Endodermal cell (in vitro differentiated cells): ENCODE measurements at regions not wholly inside any gene's neighbourhood (a gene's known extent, or its start where the extent isn't known, plus 50 kb on each side); places are given as distances from the start of the nearest gene placed in this dataset.

ENCODE experiments used
- DNase-seq: peaks from one replicate; pipeline ENCODE4 v3.0.0-alpha.2; 2017
- H3K27ac ChIP-seq: 2 replicates; pipeline ENCODE4 v1.5.1; 2013; ENCODE audit warnings: mild to moderate bottlenecking, low read depth, low read length, moderate library complexity
- H3K27me3 ChIP-seq: 2 replicates; pipeline ENCODE4 v1.6.1; 2013; ENCODE audit warnings: mild to moderate bottlenecking, low read length, moderate library complexity; ENCODE audit not compliant: insufficient read depth, control insufficient read depth, poor library complexity, severe bottlenecking
- H3K36me3 ChIP-seq: 2 replicates; pipeline ENCODE4 v1.7.0; 2013; ENCODE audit warnings: mild to moderate bottlenecking, low read length, moderate library complexity; ENCODE audit not compliant: control insufficient read depth, insufficient read depth
- H3K4me1 ChIP-seq: one replicate; pipeline ENCODE4 v1.7.0; 2013; ENCODE audit warnings: low read length; ENCODE audit not compliant: control insufficient read depth, insufficient read depth
- H3K4me3 ChIP-seq: 2 replicates; pipeline ENCODE4 v1.5.1; 2013; ENCODE audit warnings: mild to moderate bottlenecking, low read length, moderate library complexity
- H3K9ac ChIP-seq: 2 replicates; pipeline ENCODE4 v1.6.1; 2013; ENCODE audit warnings: mild to moderate bottlenecking, low read length, moderate library complexity; ENCODE audit not compliant: poor library complexity, severe bottlenecking; ENCODE audit errors: extremely low read depth
- H3K9me3 ChIP-seq: 2 replicates; pipeline ENCODE4 v1.6.1; 2013; ENCODE audit warnings: mild to moderate bottlenecking, low read length, moderate library complexity; ENCODE audit not compliant: control insufficient read depth
- H3K27ac Mint-ChIP-seq: 2 replicates; pipeline ENCODE4 v1.8.0; 2020; ENCODE audit warnings: mixed read lengths
- H3K27me3 Mint-ChIP-seq: 2 replicates; pipeline ENCODE4 v1.8.0; 2021; ENCODE audit warnings: mild to moderate bottlenecking, mixed read lengths; ENCODE audit not compliant: insufficient read depth
- H3K36me3 Mint-ChIP-seq: 2 replicates; pipeline ENCODE4 v1.8.0; 2020; ENCODE audit warnings: low read depth, mixed read lengths
- H3K4me1 Mint-ChIP-seq: 2 replicates; pipeline ENCODE4 v1.8.0; 2020; ENCODE audit warnings: mixed read lengths
- H3K4me3 Mint-ChIP-seq: 2 replicates; pipeline ENCODE4 v1.8.0; 2020; ENCODE audit warnings: mild to moderate bottlenecking, moderate library complexity, mixed read lengths
- H3K9me3 Mint-ChIP-seq: 2 replicates; pipeline ENCODE4 v1.8.0; 2020; ENCODE audit warnings: mild to moderate bottlenecking, mixed read lengths
- CTCF ChIP-seq: fragments of 200-600 bp; sonication (generic); conservative IDR thresholded peaks from 2 replicates; pipeline ENCODE4 v1.5.0; 2021; ENCODE audit warnings: antibody characterized with exemption, mild to moderate bottlenecking
- WGBS, 2 experiments: methylation state at CpG; one replicate each; pipeline versions ENCODE4 v1.1.5 to v1.1.7; 2013; ENCODE audit warnings: missing lambda C conversion rate in 2 of 2, mixed read lengths in 1 of 2; ENCODE audit not compliant: insufficient coverage in 1 of 2, insufficient read length in 1 of 2; 5-methylcytosine and 5-hydroxymethylcytosine counted together

GRCh38 chr6:115612796-115613479 is 447.8 kb downstream of the FRK start:
- H3K9me3 Mint-ChIP-seq, result peaks cover 1% of the 10 kb centered on the region
- 92 to 94% methylated on average over 4 to 7 of the region's 7 CpGs for whole genome bisulfite sequencing, 2 experiments
- Histone ChIP-seq H3K27ac (no peak overlapping the region), H3K9me3 (no peaks in the 10 kb centered on the region), H3K4me1 (no peaks in the 10 kb centered on the region), H3K9ac (no peak overlapping the region), H3K27me3 (no peaks in the 10 kb centered on the region), H3K4me3 (no peak overlapping the region), H3K36me3 (no peaks in the 10 kb centered on the region)
- no peaks in the 10 kb centered on the region for H3K36me3 Mint-ChIP-seq
- no peaks in the 10 kb centered on the region for H3K4me1 Mint-ChIP-seq
- H3K27ac Mint-ChIP-seq, result no peak overlapping the region
- no peak for TF ChIP-seq CTCF
- H3K27me3 Mint-ChIP-seq, result no peaks in the 10 kb centered on the region
- no peak overlapping the region for H3K4me3 Mint-ChIP-seq
- no peak for DNase-seq

- H3K36me3 ChIP-seq, result no peaks in the 10 kb centered on the region
- WGBS, 2 experiments, result 0% methylated on average over 1 of the region's 1 CpG; no CpG with 5 or more reads in 1 of the 2 experiments
- H3K27ac ChIP-seq, result no peak overlapping the region
- H3K27me3 ChIP-seq, result no peaks in the 10 kb centered on the region
- no peak overlapping the region for H3K4me3 ChIP-seq
- H3K4me1 ChIP-seq, result no peaks in the 10 kb centered on the region
- no peak overlapping the region for H3K27ac Mint-ChIP-seq
- H3K4me1 Mint-ChIP-seq, result no peaks in the 10 kb centered on the region
- H3K27me3 Mint-ChIP-seq, result no peaks in the 10 kb centered on the region
- H3K9me3 Mint-ChIP-seq, result peaks cover 1% of the 10 kb centered on the region
- no peaks in the 10 kb centered on the region for H3K36me3 Mint-ChIP-seq
- DNase-seq, result no peak
- no peak overlapping the region for H3K9ac ChIP-seq
- H3K4me3 Mint-ChIP-seq, result no peak overlapping the region
- H3K9me3 ChIP-seq, result no peaks in the 10 kb centered on the region
- TF ChIP-seq CTCF, result no peak
These were observed 448.5 kb downstream of the FRK start for GRCh38 chr6:115612216-115612615.

GRCh38 chr6:115610696-115611095 is 450.0 kb downstream of the FRK start:
- no peaks in the 10 kb centered on the region for H3K9me3 ChIP-seq
- WGBS, 2 experiments, result 50 to 82% methylated on average over 2 to 5 of the region's 5 CpGs
- H3K36me3 ChIP-seq, result no peaks in the 10 kb centered on the region
- H3K36me3 Mint-ChIP-seq, result no peaks in the 10 kb centered on the region
- no peak overlapping the region for H3K4me3 ChIP-seq
- H3K4me3 Mint-ChIP-seq, result no peak overlapping the region
- no peaks in the 10 kb centered on the region for H3K4me1 ChIP-seq
- no peak overlapping the region for H3K9ac ChIP-seq
- no peak for DNase-seq
- no peaks in the 10 kb centered on the region for H3K27me3 Mint-ChIP-seq
- H3K4me1 Mint-ChIP-seq, result no peaks in the 10 kb centered on the region
- no peaks in the 10 kb centered on the region for H3K27me3 ChIP-seq
- no peak for TF ChIP-seq CTCF
- H3K9me3 Mint-ChIP-seq, result peaks cover 1% of the 10 kb centered on the region
- no peak overlapping the region for H3K27ac ChIP-seq
- no peak overlapping the region for H3K27ac Mint-ChIP-seq
